NCI-H226 (cell line): ENCODE measurements at regions not wholly inside any gene's neighbourhood (a gene's known extent, or its start where the extent isn't known, plus 50 kb on each side); places are given as distances from the start of the nearest gene placed in this dataset.
A peak's percentile ranks its signal among the peaks of the same experiment; 100 is the strongest.
"Not testable (repeated sequence)": the region's sequence is repeated elsewhere in the genome, so short reads cannot be mapped to it uniquely, and the experiment has no call there.

Source experiments
- DNase-seq: peaks from one replicate; pipeline ENCODE4 v3.0.0-alpha.2; 2015

GRCh38 chr18:28421950-28422349 is 245.0 kb upstream of the CDH2 start:
- DNase-seq = not testable (repeated sequence)

- DNase-seq = no peak
Measured at GRCh38 chr18:28412521-28412920, 235.6 kb upstream of the CDH2 start.

- DNase-seq = no peak
Measured at GRCh38 chr18:28411806-28412205, 234.9 kb upstream of the CDH2 start.

GRCh38 chr18:28409811-28410210 is 232.9 kb upstream of the CDH2 start:
- DNase-seq = no peak

GRCh38 chr18:28408528-28408927 is 231.6 kb upstream of the CDH2 start:
- DNase-seq = no peak

- no peak for DNase-seq
Measured at GRCh38 chr18:28407681-28408080, 230.8 kb upstream of the CDH2 start.

- no peak for DNase-seq
Measured at GRCh38 chr18:28406533-28406932, 229.6 kb upstream of the CDH2 start.

GRCh38 chr18:28404694-28405093 is 227.8 kb upstream of the CDH2 start:
- DNase-seq = no peak

- DNase-seq = no peak
Measured at GRCh38 chr18:28399781-28400362, 222.9 kb upstream of the CDH2 start.

GRCh38 chr18:28398471-28398870 is 221.5 kb upstream of the CDH2 start:
- DNase-seq = no peak

- no peak for DNase-seq
Measured at GRCh38 chr18:28390022-28390421, 213.1 kb upstream of the CDH2 start.

GRCh38 chr18:28382215-28382879 is 205.4 kb upstream of the CDH2 start:
- no peak for DNase-seq

GRCh38 chr18:28372186-28372585 is 195.3 kb upstream of the CDH2 start:
- no peak for DNase-seq

GRCh38 chr18:28366676-28367075 is 189.7 kb upstream of the CDH2 start:
- no peak for DNase-seq

GRCh38 chr18:28365411-28365831 is 188.5 kb upstream of the CDH2 start:
- DNase-seq = peak; percentile 46

- no peak for DNase-seq
Measured at GRCh38 chr18:28363124-28363523, 186.2 kb upstream of the CDH2 start.

GRCh38 chr18:28359176-28359575 is 182.2 kb upstream of the CDH2 start:
- no peak for DNase-seq

- peak; percentile 17 for DNase-seq
Measured at GRCh38 chr18:28357766-28358401, 181.0 kb upstream of the CDH2 start.

GRCh38 chr18:28350821-28351220 is 173.9 kb upstream of the CDH2 start:
- no peak for DNase-seq

GRCh38 chr18:28342231-28342630 is 165.3 kb upstream of the CDH2 start:
- DNase-seq = no peak

GRCh38 chr18:28338316-28338715 is 161.4 kb upstream of the CDH2 start:
- no peak for DNase-seq

GRCh38 chr18:28334516-28334915 is 157.6 kb upstream of the CDH2 start:
- DNase-seq = no peak

- no peak for DNase-seq
Measured at GRCh38 chr18:28332071-28332470, 155.1 kb upstream of the CDH2 start.

GRCh38 chr18:28331551-28331950 is 154.6 kb upstream of the CDH2 start:
- DNase-seq = no peak

GRCh38 chr18:28313602-28314001 is 136.7 kb upstream of the CDH2 start:
- DNase-seq = no peak
